ENCODE measurements at regions not wholly inside any gene's neighbourhood (a gene's known extent, or its start where the extent isn't known, plus 50 kb on each side); places are given as distances from the start of the nearest gene placed in this dataset.
A peak's percentile ranks its signal among the peaks of the same experiment; 100 is the strongest.

DNA sequence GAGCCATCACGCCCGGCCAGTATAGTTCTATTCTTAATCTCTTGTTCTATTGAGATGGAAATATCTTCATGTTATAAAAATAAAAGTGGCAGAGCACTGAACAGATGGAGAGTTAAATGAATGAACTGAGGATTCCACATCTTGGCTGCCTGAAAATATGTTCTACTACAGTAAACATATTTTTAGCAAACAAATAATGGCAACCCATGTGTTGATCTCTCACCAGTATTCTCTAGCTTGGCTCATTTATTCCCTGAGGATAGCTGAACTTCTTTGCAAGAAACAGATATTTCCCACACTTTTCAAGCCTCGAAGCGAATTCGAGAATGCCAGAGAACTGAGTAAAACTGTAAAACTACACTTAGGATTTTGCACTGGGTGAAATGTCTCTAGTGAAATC, 58.9 kb downstream of the DIRAS3 start:
- no peak for DNase-seq (ENCODE audit: low read depth)

DNA sequence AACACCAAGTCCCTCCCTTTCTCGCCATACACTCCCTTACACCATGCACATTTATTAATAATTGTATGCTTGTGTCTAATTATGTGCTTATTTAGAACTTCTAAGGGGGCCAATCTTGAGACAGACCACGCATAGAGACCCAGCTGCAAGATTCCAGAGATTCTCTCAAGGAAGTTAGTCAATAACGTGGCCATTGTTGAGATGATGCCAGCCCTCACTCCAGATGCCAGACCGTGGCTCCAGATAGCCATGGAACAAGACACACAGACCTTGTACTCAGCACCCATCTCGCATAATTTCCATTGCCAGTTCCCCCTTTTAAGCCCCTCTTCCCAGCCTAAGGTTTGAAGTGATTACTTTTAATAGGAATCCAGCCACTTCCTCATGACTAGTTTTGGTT, 62.4 kb downstream of the DIRAS3 start:
- DNase-seq (ENCODE audit: low read depth), result no peak

GRCh38 chr1:67987046-67987799, 63.2 kb downstream of the DIRAS3 start:
- no peak for DNase-seq (ENCODE audit: low read depth)

- DNase-seq (ENCODE audit: low read depth), result no peak
These were observed 66.6 kb downstream of the DIRAS3 start for GRCh38 chr1:67983867-67984266.

- no peak for DNase-seq (ENCODE audit: low read depth)
These were observed 70.4 kb downstream of the DIRAS3 start for GRCh38 chr1:67980028-67980427.

GRCh38 chr1:67979532-67979931, 70.9 kb downstream of the DIRAS3 start:
- no peak for DNase-seq (ENCODE audit: low read depth)

- DNase-seq (ENCODE audit: low read depth), result peak; percentile 76
These were observed 71.4 kb downstream of the DIRAS3 start for GRCh38 chr1:67978890-67979516.

DNA sequence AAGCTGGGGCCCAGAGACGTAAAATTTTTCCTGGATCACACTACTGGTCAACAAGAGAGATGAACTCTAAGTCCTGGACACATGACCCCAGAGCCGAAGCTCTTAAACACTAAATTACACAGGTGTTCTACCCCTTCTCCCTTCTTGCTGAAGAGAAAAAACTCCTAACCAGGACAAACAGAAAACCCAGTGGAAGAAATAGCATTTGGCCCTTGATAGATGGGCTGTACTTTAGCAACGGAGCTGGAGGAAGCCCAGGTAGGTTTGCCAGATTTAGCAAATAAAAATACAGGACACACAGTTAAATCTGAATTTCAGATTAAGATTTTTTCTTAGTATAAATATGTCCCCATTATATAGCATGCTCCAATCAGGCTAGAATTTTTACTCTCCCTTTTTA, 72.7 kb downstream of the DIRAS3 start:
- no peak for DNase-seq (ENCODE audit: low read depth)

- DNase-seq (ENCODE audit: low read depth), result no peak
These were observed 77.4 kb downstream of the DIRAS3 start for GRCh38 chr1:67973051-67973450.

- peak; percentile 96 for DNase-seq (ENCODE audit: low read depth)
These were observed 80.3 kb downstream of the DIRAS3 start for GRCh38 chr1:67970088-67970487.

GRCh38 chr1:67969446-67969845, 81.0 kb downstream of the DIRAS3 start:
- no peak for DNase-seq (ENCODE audit: low read depth)

- DNase-seq (ENCODE audit: low read depth), result no peak
These were observed 83.8 kb downstream of the DIRAS3 start for GRCh38 chr1:67966666-67967009.

GRCh38 chr1:67965995-67966665, 84.3 kb downstream of the DIRAS3 start:
- DNase-seq (ENCODE audit: low read depth), result no peak

DNA sequence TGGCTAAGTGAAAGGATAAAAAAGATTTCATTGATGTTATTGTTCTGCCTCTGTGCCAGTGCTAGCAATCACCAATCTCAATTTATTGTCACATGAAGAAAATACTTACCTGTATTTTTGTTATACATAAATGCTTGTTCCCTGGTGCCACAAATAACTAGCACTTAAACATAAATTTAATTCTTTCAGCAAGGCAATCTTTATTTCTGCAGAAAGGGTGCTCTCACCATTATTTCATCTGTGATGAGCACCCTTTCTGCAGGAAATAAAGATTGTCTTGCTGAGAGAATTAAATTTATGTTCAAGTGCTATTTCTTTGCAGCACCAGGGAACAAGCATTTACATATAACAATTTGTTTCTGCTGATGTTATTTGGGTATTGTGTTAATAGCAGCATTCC, 87.2 kb downstream of the DIRAS3 start:
- no peak for DNase-seq (ENCODE audit: low read depth)

- DNase-seq (ENCODE audit: low read depth), result no peak
These were observed 89.7 kb downstream of the DIRAS3 start for GRCh38 chr1:67960766-67961165.

DNA sequence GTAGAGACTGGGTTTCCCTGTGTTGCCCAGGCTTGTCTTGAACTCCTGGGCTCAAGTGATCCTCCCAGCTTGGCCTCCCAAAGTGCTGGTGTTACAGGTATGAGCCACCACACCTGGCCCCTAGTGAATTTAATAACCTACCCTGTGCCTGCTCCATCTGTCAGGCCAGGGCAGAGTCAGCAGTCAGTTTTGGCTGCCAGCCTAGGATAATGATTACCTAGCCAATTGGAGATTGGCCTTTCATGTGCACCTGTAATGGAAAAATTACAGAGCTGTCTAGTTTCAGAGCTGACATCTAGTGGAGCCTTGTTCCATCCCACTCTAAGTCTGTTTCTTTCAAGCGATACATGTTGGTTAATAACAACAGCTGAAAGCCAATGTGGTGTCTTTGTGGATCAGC, 92.0 kb downstream of the DIRAS3 start:
- no peak for DNase-seq (ENCODE audit: low read depth)

- no peak for DNase-seq (ENCODE audit: low read depth)
These were observed 93.4 kb downstream of the DIRAS3 start for GRCh38 chr1:67957066-67957465.

- no peak for DNase-seq (ENCODE audit: low read depth)
These were observed 94.3 kb downstream of the DIRAS3 start for GRCh38 chr1:67956116-67956515.

DNA sequence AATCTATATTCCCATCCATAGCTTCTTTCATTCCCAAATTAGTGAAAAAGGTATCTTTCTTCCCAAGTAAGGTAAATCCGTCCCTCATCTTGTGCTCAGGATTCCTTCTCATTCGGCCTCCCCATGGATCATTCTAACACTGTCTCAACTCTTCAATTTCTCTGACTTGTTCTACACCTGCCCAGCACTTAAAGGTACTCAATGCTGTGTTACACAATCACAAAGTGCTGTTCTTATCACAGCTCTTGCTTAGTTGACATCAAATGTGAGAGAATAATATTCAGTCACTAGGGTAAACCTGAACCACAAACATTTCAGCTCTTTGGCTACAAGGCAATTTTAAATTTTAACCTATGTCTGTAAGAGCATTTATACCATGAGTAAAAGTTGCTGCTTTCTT, 94.8 kb downstream of the DIRAS3 start:
- DNase-seq (ENCODE audit: low read depth), result no peak

DNA sequence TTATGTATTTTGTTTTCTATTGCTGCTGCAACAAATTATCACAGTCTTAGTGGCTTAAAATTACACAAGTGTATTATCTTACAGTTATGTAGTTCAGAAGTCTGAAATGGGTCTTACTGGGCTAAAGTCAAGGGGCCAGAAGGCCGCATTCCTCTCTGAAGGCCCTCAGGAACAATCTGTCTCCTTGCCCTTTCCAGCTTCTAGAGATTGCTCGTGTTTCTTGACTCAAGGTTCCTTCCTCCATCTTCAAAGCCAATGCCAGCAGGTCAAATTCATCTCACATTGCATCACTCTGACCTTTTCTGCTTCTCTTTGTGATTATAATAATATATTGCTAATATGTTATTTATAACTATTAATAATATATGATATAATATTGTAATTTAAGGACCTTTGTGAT, 97.1 kb downstream of the DIRAS3 start:
- no peak for DNase-seq (ENCODE audit: low read depth)

DNA sequence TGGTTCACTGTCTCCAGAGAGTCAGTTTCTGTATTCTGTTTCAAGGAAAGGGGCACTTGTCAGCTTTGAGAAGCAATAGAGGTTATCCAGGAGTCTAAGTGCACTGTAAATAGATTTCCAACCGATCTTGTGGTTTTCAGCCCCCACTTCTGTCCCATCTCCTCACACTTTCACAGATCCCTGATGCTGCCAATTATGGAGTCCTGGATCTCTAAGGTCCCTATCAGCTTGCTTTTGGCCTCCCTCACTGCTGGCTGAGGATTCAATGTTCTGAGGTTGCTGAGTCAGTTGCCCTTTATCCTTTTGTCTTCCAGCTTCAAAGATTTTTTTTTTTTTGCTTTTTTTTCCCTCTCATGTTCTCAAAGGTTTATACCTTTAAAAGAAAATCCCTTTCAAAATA, 98.4 kb downstream of the DIRAS3 start:
- no peak for DNase-seq (ENCODE audit: low read depth)

- no peak for DNase-seq (ENCODE audit: low read depth)
These were observed 99.4 kb downstream of the DIRAS3 start for GRCh38 chr1:67951014-67951413.

Measured in HS-27A (cell line).